GM20000 (cell line): ENCODE measurements at regions not wholly inside any gene's neighbourhood (a gene's known extent, or its start where the extent isn't known, plus 50 kb on each side); places are given as distances from the start of the nearest gene placed in this dataset.

Source experiments
- DNase-seq: peaks from one replicate; pipeline ENCODE4 v3.0.0; 2012; ENCODE audit warnings: low spot score
- CTCF ChIP-seq: IDR thresholded peaks from 2 replicates; pipeline ENCODE4 v1.5.1; 2012; ENCODE audit warnings: mild to moderate bottlenecking, control low read depth; ENCODE audit errors: extremely low read depth, missing control alignments

DNA sequence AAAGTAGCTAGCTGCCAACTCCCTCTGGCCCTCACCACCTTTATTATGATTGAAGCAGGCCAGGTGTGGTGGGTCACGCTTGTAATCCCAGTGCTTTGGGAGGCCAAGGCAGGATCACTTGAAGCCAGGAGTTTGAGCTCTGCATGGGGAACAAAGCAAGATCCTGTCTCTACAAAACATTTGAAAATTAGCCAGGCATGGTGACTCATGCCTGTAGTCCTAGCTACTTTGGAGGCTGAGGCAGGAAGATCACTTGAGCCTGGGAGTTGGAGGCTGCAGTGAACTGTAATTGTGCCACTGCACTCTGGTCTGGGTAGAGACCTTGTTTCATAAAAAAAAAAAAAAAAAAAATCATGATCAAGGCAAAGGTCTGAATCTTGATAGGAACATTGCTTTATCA is 467.0 kb upstream of the DIPK2B start:
- no peak for DNase-seq
- no peak for TF ChIP-seq CTCF

DNA sequence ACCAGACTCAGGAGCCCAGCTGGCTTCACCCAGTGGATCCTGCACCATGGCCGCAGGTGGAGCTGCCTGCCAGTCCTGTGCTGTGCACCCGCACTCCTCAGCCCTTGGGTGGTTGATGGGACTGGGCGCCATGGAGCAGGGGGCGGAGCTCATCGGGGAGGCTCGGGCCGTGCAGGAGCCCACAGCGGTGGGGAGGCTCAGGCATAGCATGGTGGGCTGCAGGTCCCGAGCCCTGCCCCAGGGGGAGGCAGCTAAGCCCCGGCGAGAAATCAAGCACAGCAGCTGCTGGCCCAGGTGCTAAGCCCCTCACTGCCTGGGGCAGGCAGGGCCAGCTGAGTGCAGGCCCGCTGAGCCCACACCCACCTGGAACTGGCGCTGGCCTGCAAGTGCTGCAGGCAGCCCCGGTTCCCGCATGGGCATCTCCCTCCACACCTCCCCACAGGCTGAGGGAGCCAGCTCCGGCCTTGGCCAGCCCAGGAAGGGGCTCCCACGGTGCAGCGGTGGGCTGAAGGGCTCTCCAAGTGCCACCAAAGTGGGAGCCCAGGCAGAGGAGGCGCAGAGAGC is 464.1 kb upstream of the DIPK2B start:
- no peak for DNase-seq
- no peak for TF ChIP-seq CTCF

- no peak for TF ChIP-seq CTCF
Observed at GRCh38 chrX:45660477-45660876, 459.8 kb upstream of the DIPK2B start.

GRCh38 chrX:45633419-45633818 is 432.7 kb upstream of the DIPK2B start:
- DNase-seq: no peak
- TF ChIP-seq CTCF: no peak

More at GRCh38 chrX:45660477-45660876, 459.8 kb upstream of the DIPK2B start:
- no peak for DNase-seq

- TF ChIP-seq CTCF: no peak
- DNase-seq: no peak
Observed at GRCh38 chrX:45632506-45632905, 431.8 kb upstream of the DIPK2B start.

- no peak for DNase-seq
- no peak for TF ChIP-seq CTCF
Observed at GRCh38 chrX:45630078-45630477, 429.4 kb upstream of the DIPK2B start.

DNA sequence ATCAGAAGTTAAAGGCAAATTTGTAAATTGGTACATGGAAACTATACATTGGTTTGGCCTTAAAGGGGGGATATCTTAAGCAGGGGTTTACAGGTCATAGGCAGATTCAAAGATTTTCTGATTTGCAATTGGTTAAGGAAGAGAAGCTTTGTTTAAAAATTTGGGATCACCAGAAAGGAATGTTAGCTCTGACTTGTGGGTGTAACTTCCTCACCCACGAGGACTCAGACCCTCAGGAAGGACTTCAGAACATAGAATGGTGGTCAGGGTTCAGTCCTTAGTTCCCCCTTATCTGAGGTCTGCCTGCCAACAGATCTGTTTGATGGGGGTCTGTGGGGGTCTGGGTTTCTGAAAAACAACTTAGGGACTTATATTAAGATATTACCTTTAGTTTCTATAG is 427.4 kb upstream of the DIPK2B start:
- TF ChIP-seq CTCF: no peak
- DNase-seq: no peak

- no peak for TF ChIP-seq CTCF
- no peak for DNase-seq
Observed at GRCh38 chrX:45623266-45623665, 422.6 kb upstream of the DIPK2B start.
